HG02870 (cell line): ENCODE measurements at regions not wholly inside any gene's neighbourhood (a gene's known extent, or its start where the extent isn't known, plus 50 kb on each side); places are given as distances from the start of the nearest gene placed in this dataset.

Experiments used
- ATAC-seq: cut with Tn5 transposase; IDR thresholded peaks from one replicate; pipeline ENCODE4 v1.9.1; 2021; ENCODE audit warnings: mild to moderate bottlenecking, moderate library complexity; ENCODE audit not compliant: unreplicated experiment

GRCh38 chr17:33511670-33512069, 218.6 kb upstream of the ASIC2 start:
- no peak for ATAC-seq

- ATAC-seq: no peak
Observed at GRCh38 chr17:33512113-33512512, 219.0 kb upstream of the ASIC2 start.

DNA sequence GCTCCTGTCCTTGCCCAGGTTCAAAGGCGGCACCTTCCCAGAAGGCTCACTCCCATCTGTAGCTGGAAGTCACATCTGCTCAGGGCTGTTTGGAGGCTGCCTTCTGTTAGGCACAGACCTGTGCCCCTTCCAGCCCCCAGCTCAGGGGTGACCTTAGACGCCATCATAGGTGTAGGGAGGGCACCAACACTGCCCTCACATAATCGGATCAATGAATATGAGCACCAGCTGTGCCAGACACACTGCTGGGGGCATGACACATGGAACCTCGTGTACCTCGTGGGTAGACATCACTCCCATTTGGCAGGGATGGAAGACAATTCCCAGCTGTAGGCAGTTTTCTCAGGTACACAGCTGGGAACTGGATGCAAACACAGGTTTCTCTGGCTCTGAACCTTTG, 220.7 kb upstream of the ASIC2 start:
- ATAC-seq: no peak

DNA sequence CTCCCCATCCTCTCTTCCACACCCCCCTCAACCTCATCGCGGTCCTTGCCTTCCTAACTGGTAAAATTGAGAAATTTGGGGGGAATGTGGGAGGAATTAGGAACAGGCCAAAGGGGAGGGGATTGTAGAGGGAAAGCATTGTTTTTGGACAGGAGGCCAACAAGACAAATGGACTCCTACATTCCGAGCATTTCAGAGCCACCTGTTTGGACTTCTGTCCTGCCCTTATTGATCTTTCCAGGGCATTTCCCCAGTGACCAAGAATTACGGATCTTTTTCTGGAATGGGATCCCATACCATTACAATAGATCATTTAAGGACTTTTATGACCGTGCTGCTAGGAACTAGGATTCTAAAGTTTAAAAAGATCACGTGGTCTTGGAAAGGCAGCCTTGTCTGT, 221.3 kb upstream of the ASIC2 start:
- ATAC-seq: no peak

DNA sequence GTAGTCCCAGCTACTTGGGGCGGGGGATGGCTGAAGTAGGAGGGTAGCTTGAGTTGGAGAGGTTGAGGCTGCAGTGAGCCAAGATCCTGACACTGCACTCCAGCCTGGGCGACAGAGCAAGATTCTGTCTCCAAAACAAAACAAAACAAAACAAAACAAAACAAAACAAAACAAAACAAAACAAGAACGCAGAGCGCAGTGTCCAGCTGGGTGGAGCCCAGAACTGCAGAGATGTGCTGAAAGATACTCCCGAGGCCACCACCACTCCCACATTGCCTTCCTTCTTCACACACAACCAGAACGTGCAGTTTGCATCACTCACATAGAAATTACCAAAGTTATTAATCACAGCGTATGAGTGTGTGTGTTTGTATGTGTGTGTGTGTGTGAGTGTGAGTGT, 222.9 kb upstream of the ASIC2 start:
- no peak for ATAC-seq

GRCh38 chr17:33516645-33517044, 223.6 kb upstream of the ASIC2 start:
- ATAC-seq: no peak

GRCh38 chr17:33517746-33518145, 224.7 kb upstream of the ASIC2 start:
- no peak for ATAC-seq

DNA sequence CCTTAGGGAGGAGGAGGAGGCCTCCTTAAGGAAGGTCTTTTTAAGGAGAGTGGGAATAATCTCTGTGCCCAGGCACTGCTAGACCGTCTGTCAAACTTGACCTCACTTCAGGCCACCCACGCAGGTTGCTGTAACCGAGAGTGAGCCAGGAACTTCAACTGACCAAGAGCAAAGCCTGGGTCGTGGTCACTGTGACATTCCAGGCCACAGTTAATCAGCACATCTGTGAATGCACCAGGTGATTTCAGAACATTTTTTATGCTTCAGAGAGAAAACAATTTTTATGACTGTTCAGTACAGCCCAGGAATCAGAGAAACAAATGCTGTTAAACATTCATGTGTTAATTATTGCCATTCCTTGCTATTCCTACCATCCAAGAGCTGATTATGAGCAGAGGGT, 226.6 kb upstream of the ASIC2 start:
- no peak for ATAC-seq

DNA sequence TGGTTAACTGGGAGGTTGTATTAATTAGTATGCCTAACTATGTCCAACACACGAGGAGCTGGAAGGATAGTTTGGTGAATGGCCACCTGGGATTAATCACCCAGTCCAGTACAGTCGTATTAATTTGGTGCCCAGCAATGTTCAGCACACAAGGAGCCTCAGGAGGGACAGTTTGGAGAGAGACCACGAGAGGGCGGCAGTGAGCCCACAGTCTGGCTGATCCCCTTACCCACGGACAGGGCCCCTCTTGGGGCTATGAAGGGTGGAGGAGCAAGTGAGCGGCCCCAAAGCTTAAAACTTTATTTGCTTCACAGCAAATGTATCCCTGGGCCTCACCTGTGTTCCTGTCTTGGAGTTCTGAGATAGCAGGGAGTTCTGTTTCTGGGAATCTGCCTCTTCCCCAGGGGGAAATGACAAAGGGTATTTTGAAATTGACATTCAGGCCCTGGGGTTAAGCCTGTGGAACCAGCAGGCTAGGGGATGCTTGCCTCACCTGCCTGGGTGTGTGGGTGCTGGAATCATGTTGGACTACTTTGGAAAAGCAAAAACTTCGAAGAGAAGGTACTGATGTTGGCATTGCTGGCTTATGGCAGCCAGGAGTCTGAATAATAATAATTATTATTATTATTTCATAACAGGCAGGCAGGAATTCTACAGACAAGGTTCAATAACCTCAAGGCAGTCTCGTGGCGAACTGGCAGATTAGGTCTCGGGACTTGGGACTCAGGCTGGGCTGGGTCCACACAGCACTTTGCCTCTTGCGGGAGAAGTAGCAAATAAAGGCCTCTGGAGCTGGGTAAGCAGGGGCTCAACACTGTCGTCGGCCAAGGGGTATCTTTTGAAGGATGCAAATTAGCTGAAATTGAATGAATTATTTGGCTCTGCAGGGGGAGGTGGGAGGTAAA, 227.6 kb upstream of the ASIC2 start:
- no peak for ATAC-seq

DNA sequence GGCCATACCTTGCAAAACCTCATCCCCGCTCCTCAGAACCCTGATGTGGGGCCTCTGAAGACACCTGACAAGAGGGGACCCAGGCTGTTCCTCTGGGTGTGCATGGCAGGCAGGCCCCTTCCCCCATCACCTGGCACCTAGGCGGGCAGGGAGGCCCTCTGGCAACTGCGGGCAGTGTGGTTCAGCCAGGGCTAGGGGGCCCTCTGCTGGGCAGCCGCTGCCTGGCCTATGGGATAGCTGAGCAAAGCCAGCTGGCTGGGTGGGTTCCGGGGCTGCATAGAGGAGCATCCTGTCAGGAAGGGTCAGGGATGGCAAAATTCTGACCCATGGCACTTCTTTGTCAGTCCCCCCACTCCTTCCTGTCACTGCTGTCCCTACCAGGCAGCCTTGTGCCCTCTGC, 228.7 kb upstream of the ASIC2 start:
- no peak for ATAC-seq

GRCh38 chr17:33522623-33523022, 229.5 kb upstream of the ASIC2 start:
- ATAC-seq: no peak

DNA sequence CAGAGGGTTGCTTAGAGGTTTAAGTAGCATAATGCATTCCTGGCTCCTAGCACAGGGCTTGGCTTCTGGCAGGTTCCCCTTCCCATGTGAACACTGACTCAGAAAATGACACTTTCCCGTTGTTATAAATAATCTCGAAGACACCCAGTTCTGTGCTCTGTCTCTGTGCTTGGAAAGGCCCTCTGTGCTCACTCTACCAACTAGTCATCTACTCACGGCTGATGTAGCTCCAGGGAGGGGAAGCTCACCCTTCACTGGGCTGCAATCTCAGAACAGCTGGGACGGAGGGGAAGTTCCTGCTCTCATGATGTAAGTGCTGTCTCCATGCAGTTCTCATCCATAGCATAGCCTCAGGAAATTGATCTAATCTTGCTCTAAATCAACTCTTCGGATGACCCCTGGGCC, 230.5 kb upstream of the ASIC2 start:
- no peak for ATAC-seq

GRCh38 chr17:33525186-33525585, 232.1 kb upstream of the ASIC2 start:
- ATAC-seq: no peak

GRCh38 chr17:33526717-33527116, 233.6 kb upstream of the ASIC2 start:
- ATAC-seq: no peak

DNA sequence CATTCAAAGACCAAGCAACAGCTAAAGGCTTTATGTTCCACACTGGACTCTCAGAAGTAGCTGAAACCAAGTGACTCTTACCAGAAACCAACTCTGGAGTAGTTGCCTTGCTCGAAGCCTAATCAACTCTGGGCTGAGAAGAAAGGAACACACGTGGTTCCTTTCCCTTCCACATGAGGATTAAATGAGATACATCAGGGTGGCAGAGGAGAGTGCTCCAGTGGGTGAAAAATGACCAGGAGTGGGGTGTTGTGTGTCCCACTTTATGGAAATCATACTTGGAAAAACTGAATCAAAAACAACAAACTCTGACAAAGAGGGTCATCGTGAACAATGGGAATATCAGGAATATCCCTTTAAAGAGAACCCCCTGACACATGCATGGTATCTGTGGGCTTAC, 234.2 kb upstream of the ASIC2 start:
- ATAC-seq: no peak

DNA sequence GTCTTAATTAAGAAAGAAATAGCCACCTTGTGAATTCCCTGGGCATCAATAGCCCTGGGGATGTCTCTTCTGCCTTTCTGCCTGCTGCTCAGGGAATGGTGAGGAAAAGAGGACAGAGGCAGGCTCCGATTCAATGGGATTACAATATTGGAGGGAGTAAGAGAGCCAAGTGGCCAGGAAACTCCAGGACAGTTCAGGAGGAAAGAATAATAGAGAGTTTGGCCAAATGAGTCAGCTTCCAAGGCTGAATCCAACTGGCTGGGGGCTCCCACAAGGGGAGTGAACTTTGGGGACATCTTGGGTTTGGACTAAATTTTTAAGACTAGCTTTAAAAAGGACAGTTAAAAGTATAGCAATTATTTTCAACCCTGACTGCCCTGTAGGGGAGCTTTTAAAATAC, 235.8 kb upstream of the ASIC2 start:
- ATAC-seq: no peak

DNA sequence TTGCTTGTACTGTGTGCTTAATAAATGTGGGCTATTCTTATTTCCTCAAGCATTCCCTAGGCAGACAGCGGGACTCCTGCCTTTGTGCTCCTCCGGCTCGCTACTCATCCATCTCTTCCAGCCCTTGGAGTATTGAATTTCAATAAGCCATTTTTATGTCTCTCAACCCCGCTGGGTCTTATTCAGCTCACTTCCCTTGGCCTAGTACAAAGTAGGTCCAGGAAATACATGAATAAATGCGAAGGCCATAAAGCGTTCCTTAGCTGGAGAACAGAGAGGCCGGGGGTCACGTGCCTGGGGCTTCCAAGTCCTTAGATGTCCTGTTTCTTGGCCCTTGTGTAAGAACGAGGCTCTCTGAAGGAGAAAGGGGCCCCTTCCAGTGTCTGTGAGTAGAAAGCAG, 236.7 kb upstream of the ASIC2 start:
- no peak for ATAC-seq

DNA sequence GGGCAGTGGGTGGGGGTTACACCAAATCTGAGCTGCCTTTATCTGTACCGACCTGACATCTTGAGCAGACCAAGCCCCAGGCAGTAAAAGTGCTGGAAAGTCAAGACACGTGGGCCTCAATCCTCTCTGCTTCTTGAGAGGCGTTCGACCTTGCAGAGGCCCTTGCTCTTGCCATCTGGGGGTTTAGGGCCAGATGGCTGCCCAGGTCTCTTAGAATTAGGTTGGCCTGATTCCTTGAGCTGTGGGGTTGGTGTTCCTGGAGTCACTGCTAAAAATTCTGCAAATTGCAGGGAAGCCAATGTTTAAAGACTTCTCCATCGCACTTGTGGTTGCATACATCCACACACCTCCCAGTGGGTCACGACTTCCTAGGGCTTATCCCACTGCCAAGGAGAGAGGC, 238.2 kb upstream of the ASIC2 start:
- no peak for ATAC-seq

DNA sequence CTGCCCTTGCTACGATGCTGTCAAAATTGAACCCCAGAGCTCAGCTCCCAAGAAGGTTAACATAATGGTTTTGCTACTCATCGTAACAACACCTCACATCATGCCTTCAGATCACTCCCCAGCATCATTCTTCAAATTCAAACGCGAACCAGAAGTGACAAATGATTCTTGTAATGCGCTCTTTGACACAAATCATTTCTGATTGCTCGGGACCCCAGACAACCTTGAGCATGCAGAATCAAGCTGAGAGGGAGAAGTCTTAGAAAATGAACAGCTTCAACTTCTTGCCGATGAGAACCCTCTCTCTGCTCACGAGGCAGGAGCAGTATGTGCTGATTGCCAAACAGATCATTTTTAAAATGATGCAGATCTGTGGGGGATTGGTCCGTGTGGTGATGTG, 241.0 kb upstream of the ASIC2 start:
- ATAC-seq: no peak

GRCh38 chr17:33545124-33545523, 252.0 kb upstream of the ASIC2 start:
- no peak for ATAC-seq

DNA sequence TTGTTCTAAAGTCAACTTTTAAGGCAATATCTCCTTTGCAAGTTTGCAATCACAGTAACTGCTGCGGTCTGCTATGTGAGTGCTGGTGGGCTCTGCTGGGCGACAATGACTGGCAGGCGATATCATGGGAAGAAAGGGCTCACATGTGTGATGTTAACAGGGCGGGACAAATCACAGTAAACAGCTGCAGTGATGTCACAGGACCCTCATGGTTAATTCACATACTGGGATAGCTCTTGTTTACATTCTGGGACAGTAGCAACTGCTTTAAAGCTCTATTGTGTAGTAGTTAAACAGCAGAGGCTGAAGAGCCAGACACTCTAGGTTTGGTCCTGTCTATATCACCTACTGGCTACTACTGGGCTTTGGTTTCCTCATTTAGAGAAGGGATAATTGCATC, 257.2 kb upstream of the ASIC2 start:
- ATAC-seq: no peak

DNA sequence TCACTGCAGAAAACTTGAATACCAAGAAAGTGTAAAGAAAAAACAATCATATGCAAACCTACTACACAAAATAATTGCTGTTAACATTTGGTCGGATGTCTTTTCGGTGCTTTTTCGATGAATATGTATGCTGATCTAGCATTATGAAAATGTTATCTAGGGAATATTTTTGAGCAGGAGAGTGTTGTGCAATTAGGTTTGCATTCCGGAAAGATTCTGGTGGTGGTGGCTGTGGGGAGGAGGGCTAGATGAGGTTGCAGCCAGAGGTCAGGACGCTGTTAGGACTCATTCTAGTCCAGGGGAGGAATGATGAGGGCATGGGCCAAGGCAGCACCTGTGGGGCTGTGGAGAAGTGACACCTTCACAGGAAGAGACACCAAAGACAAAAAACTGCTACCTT, 258.0 kb upstream of the ASIC2 start:
- no peak for ATAC-seq

DNA sequence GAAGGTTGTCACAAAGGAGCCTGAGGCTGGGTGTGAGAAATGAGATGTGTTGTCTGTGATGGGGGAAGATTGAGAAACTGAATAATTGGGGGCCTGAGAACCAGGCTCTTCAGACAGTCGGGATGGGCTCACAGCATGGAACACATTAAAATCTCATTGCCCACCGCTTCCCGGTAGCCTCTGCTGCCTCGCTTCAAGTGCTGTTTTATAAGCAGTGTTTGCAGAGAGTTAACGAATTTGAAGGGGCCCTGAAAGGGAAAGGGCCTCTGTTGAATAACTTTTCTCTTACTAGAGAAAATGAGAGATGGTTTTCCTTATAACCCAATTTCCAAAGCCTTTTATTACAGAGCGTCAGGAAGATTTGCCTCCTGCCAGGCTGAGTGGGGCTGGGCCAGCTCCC, 258.8 kb upstream of the ASIC2 start:
- ATAC-seq: no peak
